Fibroblast of villous mesenchyme (primary cell): ENCODE measurements at regions not wholly inside any gene's neighbourhood (a gene's known extent, or its start where the extent isn't known, plus 50 kb on each side); places are given as distances from the start of the nearest gene placed in this dataset.

Experiments used
- DNase-seq: peaks from one replicate; pipeline ENCODE4 v3.0.0-alpha.2; 2010; ENCODE audit warnings: low read depth
- H3K4me3 ChIP-seq: 2 replicates; pipeline ENCODE4 v1.5.1; 2011; ENCODE audit warnings: low read depth, mild to moderate bottlenecking, low read length
- TF ChIP-seq, protein P1 (sequence below): IDR thresholded peaks from 2 replicates; pipeline ENCODE4 v1.5.1; 2012; ENCODE audit warnings: low read depth, mild to moderate bottlenecking, low read length; ENCODE audit not compliant: insufficient read depth

DNA sequence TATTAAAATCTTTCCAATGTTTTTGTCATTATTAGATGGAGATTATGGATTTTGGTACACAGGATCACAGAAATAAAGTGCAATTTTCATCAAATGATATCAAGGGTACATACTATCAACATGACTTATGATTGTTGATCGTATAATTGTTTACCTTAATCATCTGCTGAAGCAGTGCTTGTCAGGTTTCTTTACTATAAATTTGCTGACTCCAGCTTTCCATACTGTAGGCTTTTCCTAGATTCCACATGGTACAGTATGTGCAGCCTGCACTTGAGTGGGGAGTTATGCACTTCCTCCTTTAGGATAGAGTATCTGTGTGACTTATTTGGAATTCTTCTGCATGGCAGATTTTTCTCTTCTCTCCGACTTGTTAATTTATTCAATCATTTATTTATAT, 187.6 kb upstream of the DPP10 start:
- no peak for DNase-seq
- TF ChIP-seq, protein P1, sequence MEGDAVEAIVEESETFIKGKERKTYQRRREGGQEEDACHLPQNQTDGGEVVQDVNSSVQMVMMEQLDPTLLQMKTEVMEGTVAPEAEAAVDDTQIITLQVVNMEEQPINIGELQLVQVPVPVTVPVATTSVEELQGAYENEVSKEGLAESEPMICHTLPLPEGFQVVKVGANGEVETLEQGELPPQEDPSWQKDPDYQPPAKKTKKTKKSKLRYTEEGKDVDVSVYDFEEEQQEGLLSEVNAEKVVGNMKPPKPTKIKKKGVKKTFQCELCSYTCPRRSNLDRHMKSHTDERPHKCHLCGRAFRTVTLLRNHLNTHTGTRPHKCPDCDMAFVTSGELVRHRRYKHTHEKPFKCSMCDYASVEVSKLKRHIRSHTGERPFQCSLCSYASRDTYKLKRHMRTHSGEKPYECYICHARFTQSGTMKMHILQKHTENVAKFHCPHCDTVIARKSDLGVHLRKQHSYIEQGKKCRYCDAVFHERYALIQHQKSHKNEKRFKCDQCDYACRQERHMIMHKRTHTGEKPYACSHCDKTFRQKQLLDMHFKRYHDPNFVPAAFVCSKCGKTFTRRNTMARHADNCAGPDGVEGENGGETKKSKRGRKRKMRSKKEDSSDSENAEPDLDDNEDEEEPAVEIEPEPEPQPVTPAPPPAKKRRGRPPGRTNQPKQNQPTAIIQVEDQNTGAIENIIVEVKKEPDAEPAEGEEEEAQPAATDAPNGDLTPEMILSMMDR = no peak
- no peak overlapping the region for H3K4me3 ChIP-seq

GRCh38 chr2:114259389-114259788, 183.1 kb upstream of the DPP10 start:
- no peak for DNase-seq
- no peak overlapping the region for H3K4me3 ChIP-seq
- TF ChIP-seq, protein P1 = no peak

- no peak overlapping the region for H3K4me3 ChIP-seq
- DNase-seq = no peak
- TF ChIP-seq, protein P1 = no peak
Measured at GRCh38 chr2:114261366-114261765, 181.1 kb upstream of the DPP10 start.

GRCh38 chr2:114265261-114265660, 177.2 kb upstream of the DPP10 start:
- no peak for DNase-seq
- TF ChIP-seq, protein P1 = no peak
- no peak overlapping the region for H3K4me3 ChIP-seq

- no peak for DNase-seq
- TF ChIP-seq, protein P1 = no peak
- no peak overlapping the region for H3K4me3 ChIP-seq
Measured at GRCh38 chr2:114274957-114275356, 167.5 kb upstream of the DPP10 start.

DNA sequence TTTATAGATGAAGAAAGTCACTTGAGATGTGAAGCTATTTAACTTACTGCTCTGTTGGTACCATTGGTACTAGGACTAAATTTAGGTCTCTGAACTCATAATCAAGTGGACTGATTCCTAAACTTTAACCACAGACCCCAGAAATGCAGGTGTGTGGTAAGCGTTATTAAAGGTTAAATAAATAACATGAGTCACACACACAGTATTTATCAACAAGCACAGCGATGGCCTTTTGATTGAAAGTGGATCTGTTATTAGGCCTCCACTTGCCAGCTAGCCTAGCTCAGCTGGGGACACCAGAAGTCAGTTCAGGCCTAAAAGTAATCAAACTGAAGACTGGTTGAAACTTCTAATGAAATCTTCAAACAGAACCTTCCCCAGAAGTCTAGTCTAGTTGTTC, 161.3 kb upstream of the DPP10 start:
- TF ChIP-seq, protein P1 = no peak
- H3K4me3 ChIP-seq = no peak overlapping the region
- DNase-seq = no peak

DNA sequence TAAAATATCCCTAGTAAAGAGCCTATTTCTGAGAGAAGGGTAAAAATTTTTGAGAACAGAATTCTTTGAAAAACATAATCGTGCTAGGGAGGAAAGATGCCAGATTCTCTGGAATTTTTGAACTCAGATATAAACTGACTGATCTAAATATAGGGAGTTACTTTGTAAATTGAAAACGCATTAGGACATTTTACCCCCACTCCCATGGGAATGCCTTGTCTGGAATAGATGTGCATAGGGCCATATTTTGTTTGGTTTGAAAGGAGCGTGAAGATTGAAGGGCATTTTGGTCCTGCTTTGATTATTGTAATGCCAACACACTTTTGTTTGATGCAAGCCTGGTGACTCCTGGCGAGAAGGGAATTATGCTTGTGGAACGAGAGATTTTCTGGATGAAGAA, 158.7 kb upstream of the DPP10 start:
- no peak for DNase-seq
- TF ChIP-seq, protein P1 = no peak
- no peak overlapping the region for H3K4me3 ChIP-seq
